ENCODE measurements at regions not wholly inside any gene's neighbourhood (a gene's known extent, or its start where the extent isn't known, plus 50 kb on each side); places are given as distances from the start of the nearest gene placed in this dataset.
"Not testable (repeated sequence)": the region's sequence is repeated elsewhere in the genome, so short reads cannot be mapped to it uniquely, and the experiment has no call there.

- DNase-seq: no peak
Measured at GRCh38 chr1:99361406-99361805, 97.1 kb downstream of the PLPPR4 start.

GRCh38 chr1:99363531-99363930 lies 99.2 kb downstream of the PLPPR4 start:
- DNase-seq: no peak

- no peak for DNase-seq
Measured at GRCh38 chr1:99365141-99365540, 100.8 kb downstream of the PLPPR4 start.

- no peak for DNase-seq
Measured at GRCh38 chr1:99365545-99365944, 101.3 kb downstream of the PLPPR4 start.

GRCh38 chr1:99369154-99369553 lies 104.9 kb downstream of the PLPPR4 start:
- no peak for DNase-seq

GRCh38 chr1:99370476-99370875 lies 106.2 kb downstream of the PLPPR4 start:
- DNase-seq: no peak

- no peak for DNase-seq
Measured at GRCh38 chr1:99371413-99371812, 107.1 kb downstream of the PLPPR4 start.

GRCh38 chr1:99374109-99374508 lies 109.8 kb downstream of the PLPPR4 start:
- DNase-seq: no peak

- not testable (repeated sequence) for DNase-seq
Measured at GRCh38 chr1:99374693-99375092, 110.4 kb downstream of the PLPPR4 start.

GRCh38 chr1:99384021-99384420 lies 119.7 kb downstream of the PLPPR4 start:
- DNase-seq: no peak

GRCh38 chr1:99385852-99386251 lies 121.6 kb downstream of the PLPPR4 start:
- DNase-seq: no peak

GRCh38 chr1:99396389-99396788 lies 132.1 kb downstream of the PLPPR4 start:
- no peak for DNase-seq

- DNase-seq: no peak
Measured at GRCh38 chr1:99397029-99397428, 132.7 kb downstream of the PLPPR4 start.

GRCh38 chr1:99397863-99398262 lies 133.6 kb downstream of the PLPPR4 start:
- DNase-seq: no peak

GRCh38 chr1:99401556-99401955 lies 137.3 kb downstream of the PLPPR4 start:
- DNase-seq: not testable (repeated sequence)

GRCh38 chr1:99404399-99404798 lies 140.1 kb downstream of the PLPPR4 start:
- not testable (repeated sequence) for DNase-seq

- not testable (repeated sequence) for DNase-seq
Measured at GRCh38 chr1:99405325-99405724, 141.0 kb downstream of the PLPPR4 start.

GRCh38 chr1:99407018-99407417 lies 142.7 kb downstream of the PLPPR4 start:
- DNase-seq: no peak

- no peak for DNase-seq
Measured at GRCh38 chr1:99424087-99424486, 159.8 kb downstream of the PLPPR4 start.

- no peak for DNase-seq
Measured at GRCh38 chr1:99429754-99430153, 165.5 kb downstream of the PLPPR4 start.

- no peak for DNase-seq
Measured at GRCh38 chr1:99438656-99439230, 174.5 kb downstream of the PLPPR4 start.

- DNase-seq: no peak
Measured at GRCh38 chr1:99439433-99440075, 175.3 kb downstream of the PLPPR4 start.

GRCh38 chr1:99441299-99442095 lies 177.2 kb downstream of the PLPPR4 start:
- DNase-seq: no peak

Data from CD4-positive, alpha-beta T cell treated with Interleukin-10 for 1 hour (primary cell).